Spleen (tissue), 7 donors: ENCODE measurements at regions not wholly inside any gene's neighbourhood (a gene's known extent, or its start where the extent isn't known, plus 50 kb on each side); places are given as distances from the start of the nearest gene placed in this dataset.

ENCODE experiments used
- CTCF ChIP-seq, 11 experiments: fragments of 200-600 bp in 7 of 11; fragments of 450-650 bp in 4 of 11; sonication (generic) in 4 of 11; IDR thresholded peaks in 8 of 11; conservative IDR thresholded peaks in 3 of 11; 1 replicate in 7 of 11; 2 replicates in 4 of 11; pipeline versions ENCODE4 v1.4.0 to v1.8.0; 2016 to 2021; ENCODE audit warnings: antibody characterized with exemption in 11 of 11, inconsistent platforms in 4 of 11, mild to moderate bottlenecking in 1 of 11
- POLR2A ChIP-seq, 3 donors: fragments of 450-650 bp; IDR thresholded peaks; one replicate each; pipeline ENCODE4 v1.5.1; 2017; ENCODE audit warnings: antibody characterized with exemption in 3 of 3, mild to moderate bottlenecking in 1 of 3
- POLR2AphosphoS5 ChIP-seq, 3 donors: sonication (generic); formaldehyde crosslinking; IDR thresholded peaks; one replicate each; pipeline ENCODE4 v1.5.1; 2017; ENCODE audit warnings: antibody characterized with exemption in 3 of 3
- donor health status: DM: no; HTN: no; CAD: no; lungs with moderate emphysema.
- donor health status: DM: no; HTN: no; CAD: no.
- donor health status: DM: no; HTN: no; CAD: no.

DNA sequence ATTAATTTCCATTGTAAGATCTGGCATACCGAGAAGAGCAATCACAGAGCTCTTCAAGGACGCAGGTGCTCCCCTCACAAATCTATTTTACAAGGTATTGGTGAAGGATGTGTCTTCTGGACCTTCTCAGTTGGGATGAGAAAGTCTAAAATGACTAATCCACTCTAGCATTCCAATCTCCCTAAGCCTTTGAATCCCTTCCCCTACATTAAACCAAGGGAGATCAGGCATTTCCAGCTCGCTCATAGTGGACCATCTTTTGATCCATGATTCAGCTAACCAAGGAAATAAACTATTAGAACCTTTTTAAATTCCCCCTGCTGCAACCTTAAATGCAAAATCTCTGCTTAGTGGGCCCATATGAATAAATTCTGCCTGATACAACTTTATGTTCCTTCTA lies 95.9 kb upstream of the FBN2 start:
- TF ChIP-seq CTCF (IDR thresholded peaks at IDR 0.05 in 8 of 11, conservative IDR thresholded peaks at IDR 0.05 in 3 of 11) (no peak), POLR2A (IDR thresholded peaks at IDR 0.05) (no peak), POLR2AphosphoS5 (IDR thresholded peaks at IDR 0.05) (no peak)
